ENCODE measurements at regions not wholly inside any gene's neighbourhood (a gene's known extent, or its start where the extent isn't known, plus 50 kb on each side); places are given as distances from the start of the nearest gene placed in this dataset.

GRCh38 chr2:145000376-145000775 lies 480.5 kb upstream of the ZEB2 start:
- no peak for TF ChIP-seq CTCF (IDR thresholded peaks at IDR 0.05; ENCODE audit: low read depth, low read length)
- Histone ChIP-seq H3K4me3 (ENCODE audit: low read depth, low read length) (no peak overlapping the region), H3K36me3 (no peaks in the 10 kb centered on the region), H3K9me3 (ENCODE audit: severe bottlenecking) (no peaks in the 10 kb centered on the region), H3K27ac (no peak overlapping the region), H3K27me3 (ENCODE audit: insufficient read depth, low read depth, severe bottlenecking) (no peaks in the 10 kb centered on the region)
- no peak for DNase-seq

GRCh38 chr2:144999936-145000335 lies 480.0 kb upstream of the ZEB2 start:
- no peak for TF ChIP-seq CTCF (IDR thresholded peaks at IDR 0.05; ENCODE audit: low read depth, low read length)
- no peak for DNase-seq
- Histone ChIP-seq H3K9me3 (ENCODE audit: severe bottlenecking) (no peaks in the 10 kb centered on the region), H3K27me3 (ENCODE audit: insufficient read depth, low read depth, severe bottlenecking) (no peaks in the 10 kb centered on the region), H3K36me3 (no peaks in the 10 kb centered on the region), H3K27ac (no peak overlapping the region), H3K4me3 (ENCODE audit: low read depth, low read length) (no peak overlapping the region)

- no peak for TF ChIP-seq CTCF (IDR thresholded peaks at IDR 0.05; ENCODE audit: low read depth, low read length)
- H3K4me3 ChIP-seq (ENCODE audit: low read depth, low read length) = no peak overlapping the region
- no peaks in the 10 kb centered on the region for H3K27me3 ChIP-seq (ENCODE audit: insufficient read depth, low read depth, severe bottlenecking)
- DNase-seq = no peak
- H3K9me3 ChIP-seq (ENCODE audit: severe bottlenecking) = no peaks in the 10 kb centered on the region
- H3K27ac ChIP-seq = no peak overlapping the region
- H3K36me3 ChIP-seq = no peaks in the 10 kb centered on the region
These were observed 479.4 kb upstream of the ZEB2 start for GRCh38 chr2:144999071-144999875.

- H3K27me3 ChIP-seq (ENCODE audit: insufficient read depth, low read depth, severe bottlenecking) = no peaks in the 10 kb centered on the region
- no peak overlapping the region for H3K4me3 ChIP-seq (ENCODE audit: low read depth, low read length)
- DNase-seq = no peak
- no peaks in the 10 kb centered on the region for H3K9me3 ChIP-seq (ENCODE audit: severe bottlenecking)
- H3K36me3 ChIP-seq = no peaks in the 10 kb centered on the region
- H3K27ac ChIP-seq = no peak overlapping the region
- TF ChIP-seq CTCF (IDR thresholded peaks at IDR 0.05; ENCODE audit: low read depth, low read length) = no peak
These were observed 478.5 kb upstream of the ZEB2 start for GRCh38 chr2:144998435-144998834.

GRCh38 chr2:144996225-144996795 lies 476.4 kb upstream of the ZEB2 start:
- TF ChIP-seq CTCF (IDR thresholded peaks at IDR 0.05; ENCODE audit: low read depth, low read length) = no peak
- DNase-seq = no peak
- Histone ChIP-seq H3K4me3 (ENCODE audit: low read depth, low read length) (no peak overlapping the region), H3K36me3 (no peaks in the 10 kb centered on the region), H3K9me3 (ENCODE audit: severe bottlenecking) (no peaks in the 10 kb centered on the region), H3K27me3 (ENCODE audit: insufficient read depth, low read depth, severe bottlenecking) (no peaks in the 10 kb centered on the region), H3K27ac (no peak overlapping the region)

Data from WERI-Rb-1 (cell line).